Omental fat pad (tissue), 3 donors: ENCODE measurements at regions not wholly inside any gene's neighbourhood (a gene's known extent, or its start where the extent isn't known, plus 50 kb on each side); places are given as distances from the start of the nearest gene placed in this dataset.
"Not testable (repeated sequence)": the region's sequence is repeated elsewhere in the genome, so short reads cannot be mapped to it uniquely, and the experiment has no call there.

Experiments
- ATAC-seq: fragments of 150-250 bp; one replicate; pipeline ENCODE4 v1.9.1; 2016; ENCODE audit warnings: mild to moderate bottlenecking, moderate library complexity; ENCODE audit not compliant: low FRiP score
- DNase-seq: peaks from one replicate; pipeline ENCODE4 v3.0.0-alpha.2; 2019; ENCODE audit warnings: low spot score
- TF ChIP-seq, protein P1 (sequence below), 3 donors: fragments of 450-650 bp; IDR thresholded peaks; one replicate each; pipeline ENCODE4 v1.5.1; 2016 to 2017; ENCODE audit warnings: antibody characterized with exemption in 3 of 3, mild to moderate bottlenecking in 3 of 3, moderate library complexity in 2 of 3

DNA sequence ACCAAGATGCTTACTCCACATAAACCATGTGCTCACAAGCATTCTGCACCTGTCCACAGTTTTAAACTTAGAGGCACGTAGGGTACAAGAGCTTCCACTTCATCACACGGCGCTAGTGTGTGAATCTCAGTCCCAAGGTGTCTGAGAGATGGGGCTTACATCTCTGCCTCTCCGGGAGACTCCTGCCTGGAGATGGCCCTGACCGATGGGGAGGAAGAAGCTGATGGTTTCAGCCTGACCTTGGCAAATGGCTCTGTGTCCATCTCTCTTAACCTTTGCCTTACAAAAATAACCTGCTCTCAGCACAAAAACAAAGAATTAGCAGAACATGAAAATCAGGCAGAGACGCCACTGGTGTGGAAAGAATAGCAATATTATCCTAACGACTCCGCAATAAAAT is 559.3 kb upstream of the B3GAT1 start:
- DNase-seq (no peak), ATAC-seq (no peak)
- TF ChIP-seq, protein P1, sequence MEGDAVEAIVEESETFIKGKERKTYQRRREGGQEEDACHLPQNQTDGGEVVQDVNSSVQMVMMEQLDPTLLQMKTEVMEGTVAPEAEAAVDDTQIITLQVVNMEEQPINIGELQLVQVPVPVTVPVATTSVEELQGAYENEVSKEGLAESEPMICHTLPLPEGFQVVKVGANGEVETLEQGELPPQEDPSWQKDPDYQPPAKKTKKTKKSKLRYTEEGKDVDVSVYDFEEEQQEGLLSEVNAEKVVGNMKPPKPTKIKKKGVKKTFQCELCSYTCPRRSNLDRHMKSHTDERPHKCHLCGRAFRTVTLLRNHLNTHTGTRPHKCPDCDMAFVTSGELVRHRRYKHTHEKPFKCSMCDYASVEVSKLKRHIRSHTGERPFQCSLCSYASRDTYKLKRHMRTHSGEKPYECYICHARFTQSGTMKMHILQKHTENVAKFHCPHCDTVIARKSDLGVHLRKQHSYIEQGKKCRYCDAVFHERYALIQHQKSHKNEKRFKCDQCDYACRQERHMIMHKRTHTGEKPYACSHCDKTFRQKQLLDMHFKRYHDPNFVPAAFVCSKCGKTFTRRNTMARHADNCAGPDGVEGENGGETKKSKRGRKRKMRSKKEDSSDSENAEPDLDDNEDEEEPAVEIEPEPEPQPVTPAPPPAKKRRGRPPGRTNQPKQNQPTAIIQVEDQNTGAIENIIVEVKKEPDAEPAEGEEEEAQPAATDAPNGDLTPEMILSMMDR (IDR thresholded peaks at IDR 0.05), result no peak

DNA sequence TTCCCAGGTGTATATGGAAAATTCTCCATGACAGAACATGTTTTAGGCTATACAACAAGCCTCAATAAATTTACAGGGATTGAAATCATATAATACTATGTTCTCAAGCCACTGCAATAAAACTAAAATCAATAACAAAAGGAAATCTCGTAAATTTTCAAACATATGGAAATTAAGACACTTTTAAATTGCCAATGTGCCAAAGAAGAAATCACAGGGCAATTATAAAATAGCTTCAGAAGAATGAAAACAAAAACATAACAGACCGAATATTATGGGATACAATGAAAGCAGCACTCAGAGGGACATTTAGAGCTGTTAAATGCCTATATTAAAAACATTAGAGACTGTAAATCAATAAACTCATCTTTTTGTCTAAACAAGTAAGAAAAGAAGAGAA is 555.7 kb upstream of the B3GAT1 start:
- ATAC-seq (no peak), DNase-seq (no peak)
- TF ChIP-seq, protein P1 (IDR thresholded peaks at IDR 0.05), result no peak

DNA sequence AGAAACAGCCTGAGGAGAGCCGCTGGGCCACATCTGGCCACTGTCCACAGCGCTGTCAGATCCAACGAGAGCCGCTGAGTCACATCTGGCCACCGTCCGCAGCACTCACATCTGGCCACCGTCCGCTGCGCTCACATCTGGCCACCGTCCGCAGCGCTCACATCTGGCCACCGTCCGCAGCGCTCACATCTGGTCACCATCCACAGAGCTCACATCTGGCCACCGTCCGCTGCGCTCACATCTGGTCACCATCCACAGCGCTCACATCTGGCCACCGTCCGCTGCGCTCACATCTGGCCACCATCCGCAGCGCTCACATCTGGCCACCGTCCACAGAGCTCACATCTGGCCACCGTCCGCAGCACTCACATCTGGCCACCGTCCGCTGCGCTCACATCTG is 549.3 kb upstream of the B3GAT1 start:
- not testable (repeated sequence) for ATAC-seq, DNase-seq

DNA sequence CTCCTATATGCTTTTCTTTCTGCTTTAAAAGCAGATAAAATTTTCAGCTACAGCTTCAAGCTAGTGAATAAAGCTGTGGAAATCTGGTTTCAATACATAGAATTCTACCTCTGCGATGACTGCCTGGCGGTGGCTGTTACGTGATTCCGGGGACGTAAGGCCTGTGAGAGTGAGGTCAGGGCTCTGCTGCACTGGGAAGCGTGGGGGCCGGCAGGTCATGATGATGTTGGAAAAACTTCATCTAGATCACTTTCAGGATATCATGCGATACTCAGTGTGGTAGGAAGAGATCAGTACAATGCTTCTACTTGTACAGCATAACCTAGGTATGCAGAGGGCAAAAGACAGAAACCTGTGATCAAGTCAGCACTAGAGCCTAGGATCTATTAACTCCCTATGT is 546.8 kb upstream of the B3GAT1 start:
- TF ChIP-seq, protein P1 (IDR thresholded peaks at IDR 0.05), result no peak
- DNase-seq (no peak), ATAC-seq (no peak)

DNA sequence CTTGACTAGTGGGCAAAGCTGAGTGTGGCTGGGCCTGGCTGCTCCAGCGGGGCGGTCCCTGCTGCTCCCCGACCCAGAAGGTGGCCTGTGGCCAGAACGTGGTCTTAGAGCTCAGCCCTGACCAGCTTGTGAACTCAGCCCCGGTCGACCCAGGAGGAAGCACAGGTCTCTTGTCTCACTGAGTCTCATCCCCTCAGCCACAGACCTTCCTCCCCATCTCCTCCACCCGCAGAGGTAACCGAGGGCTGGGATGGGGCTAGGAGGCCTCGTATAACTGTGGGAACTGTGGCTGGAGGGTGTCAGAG is 546.2 kb upstream of the B3GAT1 start:
- TF ChIP-seq, protein P1 (IDR thresholded peaks at IDR 0.05), result no peak
- DNase-seq (no peak), ATAC-seq (no peak)

DNA sequence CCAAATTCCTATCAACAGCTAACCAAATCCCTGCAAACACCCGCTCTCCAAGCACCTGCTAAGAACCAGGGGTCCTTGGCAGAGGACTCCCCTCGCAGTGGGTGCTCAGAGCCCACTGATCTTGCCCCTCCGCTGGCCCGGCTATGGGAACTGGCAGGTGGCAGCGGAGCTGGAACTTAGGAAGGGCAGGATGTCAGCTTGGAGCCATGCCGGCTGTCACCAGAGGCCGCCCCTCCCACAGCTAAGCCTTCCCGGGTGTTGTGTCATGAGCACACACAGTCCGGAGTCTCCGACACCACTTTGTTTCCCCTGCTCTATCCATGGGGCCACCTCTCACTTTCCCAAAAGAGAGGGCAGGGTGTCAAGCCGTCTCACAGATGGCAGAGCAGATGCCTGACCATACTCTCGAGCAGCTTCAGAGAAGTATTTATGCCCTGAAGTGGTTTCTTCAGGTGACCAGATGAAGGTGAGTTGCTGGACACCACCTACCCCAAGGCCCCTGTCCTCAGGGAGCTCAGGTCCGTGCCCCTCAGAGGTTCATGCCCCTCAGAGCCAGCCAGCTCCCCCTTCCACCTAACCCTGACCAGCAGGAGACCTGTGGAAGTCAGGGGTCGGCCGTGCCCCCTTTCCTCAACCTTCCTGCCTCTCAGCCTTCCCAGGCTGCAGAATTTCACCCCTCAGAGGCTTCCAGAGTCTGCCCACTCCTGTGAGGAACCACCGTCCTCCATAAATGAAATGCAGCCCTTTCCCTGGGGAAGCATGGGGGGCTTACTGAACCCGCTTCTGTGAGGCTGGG is 545.7 kb upstream of the B3GAT1 start:
- TF ChIP-seq, protein P1 (IDR thresholded peaks at IDR 0.05), result no peak
- DNase-seq (no peak), ATAC-seq (no peak)

DNA sequence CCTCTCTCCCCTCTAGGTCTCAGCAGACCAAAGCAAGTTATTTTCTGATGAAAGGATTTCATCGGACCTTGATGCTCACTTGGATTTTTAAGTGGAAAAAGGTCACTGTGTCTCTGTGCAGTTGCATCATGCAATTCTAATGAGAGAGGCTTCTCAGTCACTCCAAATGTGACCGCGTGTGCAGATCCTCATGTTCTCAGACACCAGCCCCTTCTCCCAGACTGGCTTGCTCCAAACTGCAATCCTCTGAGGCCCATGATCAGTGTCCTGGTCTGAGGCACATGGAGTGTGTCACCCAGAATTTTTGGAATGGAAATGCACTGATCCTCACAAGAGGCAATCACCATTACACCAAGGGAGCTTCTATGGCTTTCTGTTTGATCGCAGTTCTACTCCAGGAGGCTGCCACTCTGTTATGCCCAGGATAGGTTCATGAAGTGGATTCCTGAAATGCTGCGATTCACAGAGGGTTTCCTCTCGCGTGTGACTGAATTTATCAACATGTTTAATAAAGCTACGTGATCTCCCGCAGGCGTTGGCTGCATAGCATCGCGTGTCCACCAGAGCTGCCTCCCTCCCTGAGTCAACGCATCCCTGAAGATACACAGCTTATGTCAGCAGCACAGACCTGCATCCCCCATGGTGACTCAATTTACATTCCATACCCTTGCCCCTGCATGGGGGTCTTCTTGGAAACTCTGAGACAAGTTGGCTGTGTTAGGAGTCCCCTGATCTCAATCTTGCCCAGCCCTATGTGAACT is 544.6 kb upstream of the B3GAT1 start:
- ATAC-seq (no peak), DNase-seq (no peak)
- TF ChIP-seq, protein P1 (IDR thresholded peaks at IDR 0.05), result no peak

DNA sequence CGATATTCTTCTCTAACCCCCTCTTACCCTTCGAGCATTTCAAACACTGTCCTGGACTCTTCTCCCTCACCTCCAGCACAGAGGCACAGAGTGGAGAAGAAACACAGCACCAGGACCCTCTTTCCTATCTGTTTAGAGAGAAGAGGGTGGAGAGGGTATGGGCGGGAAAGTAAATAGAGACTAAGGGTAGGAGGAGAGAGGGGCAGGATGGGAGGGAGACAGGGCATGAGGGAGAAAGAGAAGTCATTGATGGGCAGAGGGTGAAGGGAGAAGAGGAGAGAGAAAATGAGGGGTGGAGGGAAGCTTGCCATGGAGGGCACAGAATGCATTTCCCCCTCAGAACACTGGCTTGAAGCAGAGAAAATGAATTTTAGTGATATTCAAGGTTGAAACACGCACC is 543.9 kb upstream of the B3GAT1 start:
- DNase-seq, ATAC-seq: not testable (repeated sequence)
